ENCODE measurements at regions not wholly inside any gene's neighbourhood (a gene's known extent, or its start where the extent isn't known, plus 50 kb on each side); places are given as distances from the start of the nearest gene placed in this dataset.

GRCh38 chr3:148204131-148204530 is 493.6 kb upstream of the AGTR1 start:
- Mint-ChIP-seq H3K36me3 (ENCODE audit: low read depth) (no peaks in the 10 kb centered on the region), H3K9me3 (peaks cover 14% of the 10 kb centered on the region), H3K27ac (no peak overlapping the region), H3K4me3 (no peak overlapping the region), H3K4me1 (no peaks in the 10 kb centered on the region), H3K27me3 (no peaks in the 10 kb centered on the region)
- ATAC-seq (replicated peaks) = no peak

GRCh38 chr3:148205977-148206376 is 491.7 kb upstream of the AGTR1 start:
- Mint-ChIP-seq H3K4me3 (no peak overlapping the region), H3K27ac (no peak overlapping the region), H3K9me3 (peaks cover 4% of the 10 kb centered on the region), H3K4me1 (no peaks in the 10 kb centered on the region), H3K27me3 (no peaks in the 10 kb centered on the region), H3K36me3 (ENCODE audit: low read depth) (no peaks in the 10 kb centered on the region)
- no peak for ATAC-seq (replicated peaks)

- Mint-ChIP-seq H3K27me3 (no peaks in the 10 kb centered on the region), H3K9me3 (peaks cover 3% of the 10 kb centered on the region), H3K4me3 (no peak overlapping the region), H3K27ac (no peak overlapping the region), H3K36me3 (ENCODE audit: low read depth) (no peaks in the 10 kb centered on the region), H3K4me1 (no peaks in the 10 kb centered on the region)
- ATAC-seq (replicated peaks) = no peak
Observed at GRCh38 chr3:148206446-148206845, 491.3 kb upstream of the AGTR1 start.

DNA sequence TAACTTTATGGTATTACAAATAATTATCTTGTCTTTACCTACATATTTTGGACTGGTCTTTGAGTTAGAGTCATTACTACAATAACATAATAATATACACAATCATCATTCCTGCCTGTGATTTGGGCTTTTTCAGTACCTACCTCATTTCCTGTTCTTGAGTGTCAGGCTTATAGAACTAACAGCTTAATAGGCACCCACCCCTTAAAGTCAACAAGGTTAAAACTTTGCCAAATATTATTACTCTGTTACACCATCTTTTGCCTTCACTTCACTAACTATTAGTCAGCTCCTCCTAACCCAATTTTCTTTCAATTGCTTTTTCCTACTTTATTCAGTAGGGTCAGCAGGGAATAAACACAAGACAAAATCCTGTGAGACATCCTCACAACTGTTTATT is 488.7 kb upstream of the AGTR1 start:
- Mint-ChIP-seq H3K27me3 (no peaks in the 10 kb centered on the region), H3K9me3 (peaks cover 3% of the 10 kb centered on the region), H3K4me1 (no peaks in the 10 kb centered on the region), H3K36me3 (ENCODE audit: low read depth) (no peaks in the 10 kb centered on the region), H3K4me3 (no peak overlapping the region), H3K27ac (no peak overlapping the region)
- no peak for ATAC-seq (replicated peaks)

GRCh38 chr3:148211725-148212124 is 486.0 kb upstream of the AGTR1 start:
- no peaks in the 10 kb centered on the region for H3K36me3 Mint-ChIP-seq (ENCODE audit: low read depth)
- H3K4me1 Mint-ChIP-seq = no peaks in the 10 kb centered on the region
- no peak overlapping the region for H3K27ac Mint-ChIP-seq
- ATAC-seq (replicated peaks) = no peak
- no peak overlapping the region for H3K4me3 Mint-ChIP-seq
- no peaks in the 10 kb centered on the region for H3K27me3 Mint-ChIP-seq
- H3K9me3 Mint-ChIP-seq = peaks cover 3% of the 10 kb centered on the region

- Mint-ChIP-seq H3K27ac (no peak overlapping the region), H3K36me3 (ENCODE audit: low read depth) (no peaks in the 10 kb centered on the region), H3K9me3 (peaks cover 4% of the 10 kb centered on the region), H3K4me1 (no peaks in the 10 kb centered on the region), H3K27me3 (no peaks in the 10 kb centered on the region), H3K4me3 (no peak overlapping the region)
- no peak for ATAC-seq (replicated peaks)
Observed at GRCh38 chr3:148214705-148215104, 483.0 kb upstream of the AGTR1 start.

- no peak overlapping the region for H3K4me3 Mint-ChIP-seq
- peaks cover 4% of the 10 kb centered on the region for H3K9me3 Mint-ChIP-seq
- ATAC-seq (replicated peaks) = no peak
- H3K36me3 Mint-ChIP-seq (ENCODE audit: low read depth) = no peaks in the 10 kb centered on the region
- no peaks in the 10 kb centered on the region for H3K27me3 Mint-ChIP-seq
- no peak overlapping the region for H3K27ac Mint-ChIP-seq
- no peaks in the 10 kb centered on the region for H3K4me1 Mint-ChIP-seq
Observed at GRCh38 chr3:148217317-148217716, 480.4 kb upstream of the AGTR1 start.

DNA sequence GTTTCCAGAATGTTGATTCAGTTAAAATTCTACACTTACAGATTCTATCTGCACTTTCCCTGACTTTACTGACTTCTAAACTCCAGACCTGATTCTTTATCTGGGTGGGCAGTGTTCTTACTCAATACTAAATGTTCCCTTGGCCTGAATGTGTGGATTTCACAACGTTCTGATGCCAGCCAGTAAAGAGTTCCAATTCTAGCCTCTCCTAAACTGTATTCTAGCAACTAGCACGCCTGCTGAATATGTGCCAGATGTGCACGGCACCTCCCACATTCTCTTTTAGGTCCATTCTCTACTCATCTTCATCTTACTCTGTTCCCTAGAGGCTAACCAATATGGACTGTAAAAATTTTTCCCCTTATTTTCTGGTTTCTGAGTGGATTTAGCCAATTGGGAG is 479.5 kb upstream of the AGTR1 start:
- ATAC-seq (replicated peaks) = no peak
- Mint-ChIP-seq H3K4me3 (no peak overlapping the region), H3K27ac (no peak overlapping the region)

DNA sequence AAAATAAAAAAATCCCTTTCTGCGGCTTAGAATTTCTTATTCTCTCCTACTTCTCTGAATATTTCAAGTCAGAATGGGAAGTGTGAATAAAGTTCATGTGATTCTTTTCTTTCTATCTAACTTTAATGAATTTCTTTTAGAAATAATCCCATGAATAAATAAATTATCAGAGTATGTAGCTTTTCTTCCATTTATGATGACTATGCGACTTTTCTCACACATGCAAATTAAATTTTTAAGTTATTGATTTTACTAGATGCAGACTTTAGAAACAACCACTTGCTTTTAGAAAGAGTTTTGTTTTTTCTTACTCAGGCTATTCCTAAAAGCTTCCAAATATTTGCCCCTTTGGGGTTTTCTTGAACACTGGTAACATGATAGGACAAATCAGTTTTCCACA is 477.7 kb upstream of the AGTR1 start:
- no peak for ATAC-seq (replicated peaks)
- no peaks in the 10 kb centered on the region for H3K27me3 Mint-ChIP-seq
- H3K4me3 Mint-ChIP-seq = no peak overlapping the region
- no peaks in the 10 kb centered on the region for H3K4me1 Mint-ChIP-seq
- no peaks in the 10 kb centered on the region for H3K36me3 Mint-ChIP-seq (ENCODE audit: low read depth)
- H3K27ac Mint-ChIP-seq = no peak overlapping the region
- peaks cover 4% of the 10 kb centered on the region for H3K9me3 Mint-ChIP-seq

More for the DNA sequence above, 479.5 kb upstream of the AGTR1 start:
- H3K4me1 Mint-ChIP-seq = no peaks in the 10 kb centered on the region
- H3K27me3 Mint-ChIP-seq = no peaks in the 10 kb centered on the region
- H3K9me3 Mint-ChIP-seq = peaks cover 4% of the 10 kb centered on the region
- no peaks in the 10 kb centered on the region for H3K36me3 Mint-ChIP-seq (ENCODE audit: low read depth)

GRCh38 chr3:148221303-148221702 is 476.4 kb upstream of the AGTR1 start:
- Mint-ChIP-seq H3K27me3 (no peaks in the 10 kb centered on the region), H3K36me3 (ENCODE audit: low read depth) (no peaks in the 10 kb centered on the region), H3K9me3 (peaks cover 4% of the 10 kb centered on the region), H3K4me1 (no peaks in the 10 kb centered on the region), H3K27ac (no peak overlapping the region), H3K4me3 (no peak overlapping the region)
- no peak for ATAC-seq (replicated peaks)

DNA sequence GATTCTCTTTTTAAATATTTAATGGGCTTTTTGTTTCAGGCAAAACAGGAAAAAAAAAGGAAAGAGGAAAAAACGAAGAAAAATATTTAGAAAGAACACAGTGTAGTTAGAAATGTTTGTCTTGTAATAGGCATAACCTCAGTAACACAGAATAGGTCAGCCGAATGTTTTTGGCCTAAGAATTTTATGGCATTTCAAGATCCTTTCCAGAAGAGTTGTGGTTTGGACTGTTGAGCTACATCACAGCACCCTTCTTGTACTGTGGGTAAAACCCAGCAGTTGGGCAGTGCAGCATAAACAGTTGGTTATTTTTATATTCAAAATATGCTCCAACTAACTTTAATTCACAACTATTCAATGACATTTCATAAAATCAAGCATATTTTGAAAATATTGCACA is 474.4 kb upstream of the AGTR1 start:
- Mint-ChIP-seq H3K36me3 (ENCODE audit: low read depth) (no peaks in the 10 kb centered on the region), H3K9me3 (peaks cover 4% of the 10 kb centered on the region), H3K4me3 (no peak overlapping the region), H3K27me3 (no peaks in the 10 kb centered on the region), H3K4me1 (no peaks in the 10 kb centered on the region), H3K27ac (no peak overlapping the region)
- no peak for ATAC-seq (replicated peaks)

- no peaks in the 10 kb centered on the region for H3K4me1 Mint-ChIP-seq
Observed at GRCh38 chr3:148226246-148226645, 471.5 kb upstream of the AGTR1 start.

DNA sequence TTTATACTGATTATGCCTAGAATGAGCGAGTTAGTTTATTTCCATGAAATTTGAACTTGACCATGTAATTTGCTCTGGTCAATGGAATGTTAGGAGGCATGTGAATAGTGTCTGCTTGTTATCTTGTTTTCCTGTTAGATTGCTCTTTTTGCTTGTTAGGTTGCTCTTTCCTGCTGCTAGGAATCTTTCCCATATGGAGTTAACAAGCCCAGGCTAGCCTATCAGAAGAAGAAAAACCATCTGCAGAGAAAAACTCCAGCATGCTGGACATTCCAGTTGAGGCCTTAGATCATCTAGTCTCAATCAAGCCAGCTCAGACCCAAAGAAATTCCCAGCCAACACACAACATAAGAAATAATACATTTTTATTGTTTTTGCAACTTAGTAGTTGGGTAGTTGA is 470.2 kb upstream of the AGTR1 start:
- Mint-ChIP-seq H3K9me3 (peaks cover 3% of the 10 kb centered on the region), H3K4me3 (no peak overlapping the region), H3K4me1 (no peaks in the 10 kb centered on the region), H3K36me3 (ENCODE audit: low read depth) (no peaks in the 10 kb centered on the region), H3K27ac (no peak overlapping the region), H3K27me3 (no peaks in the 10 kb centered on the region)
- no peak for ATAC-seq (replicated peaks)

More at GRCh38 chr3:148226246-148226645, 471.5 kb upstream of the AGTR1 start:
- no peak for ATAC-seq (replicated peaks)
- H3K9me3 Mint-ChIP-seq = peaks cover 3% of the 10 kb centered on the region
- no peak overlapping the region for H3K4me3 Mint-ChIP-seq
- no peaks in the 10 kb centered on the region for H3K36me3 Mint-ChIP-seq (ENCODE audit: low read depth)
- H3K27ac Mint-ChIP-seq = no peak overlapping the region
- no peaks in the 10 kb centered on the region for H3K27me3 Mint-ChIP-seq

- H3K27me3 Mint-ChIP-seq = no peaks in the 10 kb centered on the region
Observed at GRCh38 chr3:148229107-148229506, 468.6 kb upstream of the AGTR1 start.

DNA sequence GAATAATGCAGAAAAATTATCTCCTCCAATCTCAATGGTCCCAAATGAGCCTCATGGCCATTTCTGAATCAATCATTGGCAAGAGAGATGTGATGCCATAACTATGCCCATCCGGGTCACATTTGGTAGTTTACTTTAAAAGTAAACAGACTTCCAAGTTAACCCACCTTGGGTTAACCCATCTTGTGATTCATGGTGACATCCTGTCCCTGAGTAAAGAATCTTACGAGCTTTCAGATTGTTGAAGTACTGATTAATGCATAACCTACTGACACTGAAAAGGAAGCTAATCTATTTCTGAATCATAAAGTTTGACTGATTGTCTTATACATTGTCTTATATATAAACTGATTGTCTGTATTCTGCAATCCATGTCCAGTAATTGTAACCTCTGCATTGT is 467.2 kb upstream of the AGTR1 start:
- Mint-ChIP-seq H3K4me1 (no peaks in the 10 kb centered on the region), H3K27ac (no peak overlapping the region), H3K9me3 (peaks cover 8% of the 10 kb centered on the region), H3K27me3 (no peaks in the 10 kb centered on the region), H3K4me3 (no peak overlapping the region), H3K36me3 (ENCODE audit: low read depth) (no peaks in the 10 kb centered on the region)
- no peak for ATAC-seq (replicated peaks)

More at GRCh38 chr3:148229107-148229506, 468.6 kb upstream of the AGTR1 start:
- Mint-ChIP-seq H3K36me3 (ENCODE audit: low read depth) (no peaks in the 10 kb centered on the region), H3K27ac (no peak overlapping the region), H3K9me3 (peaks cover 8% of the 10 kb centered on the region), H3K4me1 (no peaks in the 10 kb centered on the region), H3K4me3 (no peak overlapping the region)
- no peak for ATAC-seq (replicated peaks)

DNA sequence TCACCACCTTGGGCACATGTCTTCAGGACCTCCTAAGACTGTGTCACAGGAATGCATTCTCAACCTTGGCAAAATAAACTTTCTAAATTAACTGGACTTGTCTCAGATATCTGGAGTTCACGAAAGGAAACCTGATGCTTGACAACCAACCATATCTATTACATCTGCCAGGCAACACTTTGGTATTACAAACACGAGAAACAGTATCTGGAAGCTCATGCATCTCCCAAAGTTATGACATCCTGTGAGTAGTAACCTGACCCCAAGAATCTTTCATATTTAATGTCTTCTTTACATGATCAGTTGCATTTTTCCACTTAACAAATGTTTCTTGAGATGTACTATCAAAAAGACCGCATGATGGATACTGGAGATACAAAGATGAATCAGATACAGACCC is 465.3 kb upstream of the AGTR1 start:
- Mint-ChIP-seq H3K27ac (no peak overlapping the region), H3K9me3 (peaks cover 8% of the 10 kb centered on the region), H3K27me3 (no peaks in the 10 kb centered on the region), H3K4me3 (no peak overlapping the region), H3K4me1 (no peaks in the 10 kb centered on the region), H3K36me3 (ENCODE audit: low read depth) (no peaks in the 10 kb centered on the region)
- no peak for ATAC-seq (replicated peaks)

Data from activated T-helper 17 cell treated with anti-CD3 and anti-CD28 coated beads, Interleukin-2, amount 50 U/mL, for 72 hours (primary cell).